HepG2 (cell line): ENCODE measurements at regions not wholly inside any gene's neighbourhood (a gene's known extent, or its start where the extent isn't known, plus 50 kb on each side); places are given as distances from the start of the nearest gene placed in this dataset.

Source experiments
- ATAC-seq: fragments of 200-7000 bp; cut with Tn5 transposase; 3 replicates; pipeline ENCODE4 v1.9.1; 2020; ENCODE audit warnings: mild to moderate bottlenecking, moderate library complexity
- BruUV-seq: library from RNA; stranded (reverse); fragments of 400-500 nt; replicated peaks from 2 replicates; lab custom pipeline; 2021; lab: Mats Ljungman, UMichigan
- CTCF ChIA-PET: fragments of 300-600 bp; formaldehyde crosslinking; extraction: SDS; loops from one replicate; lab custom pipeline; 2021; ENCODE audit warnings: low total read pairs, inconsistent platforms, low intra/inter-chr PET ratio; lab: Yijun Ruan, JAX
- POLR2A ChIA-PET: fragments of 350-600 bp; sonication (Branson Sonifier 250); formaldehyde crosslinking; loops from one replicate; lab custom pipeline; 2020; ENCODE audit warnings: antibody characterized with exemption, inconsistent platforms; lab: Yijun Ruan, JAX
- DNase-seq: peaks from one replicate; pipeline ENCODE4 v3.0.0-alpha.2; 2015; ENCODE audit warnings: low spot score
- FAIRE-seq: peaks from 3 replicates; lab custom pipeline; 2011; peaks lifted over from hg19 to GRCh38; lab: Jason Lieb, UNC
- H2AFZ ChIP-seq: one replicate; pipeline ENCODE4 v1.6.1; 2011; ENCODE audit warnings: low read length, inconsistent platforms
- H3K27ac ChIP-seq: fragments of 300-600 bp; 3 replicates; pipeline ENCODE4 v1.8.0; 2011; ENCODE audit warnings: mixed run types, mild to moderate bottlenecking, mixed read lengths, low read length, inconsistent platforms; ENCODE audit not compliant: insufficient read depth; ENCODE audit errors: extremely low read length
- H3K27me3 ChIP-seq, 2 experiments: fragments of 200-600 bp in 1 of 2; 2 replicates in 1 of 2; 3 replicates in 1 of 2; pipeline versions ENCODE4 v1.6.0 to v1.8.0; 2011; ENCODE audit warnings: low read length in 2 of 2, mild to moderate bottlenecking in 2 of 2, moderate library complexity in 2 of 2, inconsistent platforms in 1 of 2; ENCODE audit not compliant: insufficient read depth in 2 of 2, control insufficient read depth in 1 of 2
- H3K36me3 ChIP-seq, 2 experiments: fragments of 200-600 bp in 1 of 2; replicated peaks in 1 of 2; 2 replicates in 1 of 2; 3 replicates in 1 of 2; pipeline versions ENCODE4 v1.5.1 to v1.8.0; 2011; ENCODE audit warnings: low read length in 2 of 2, inconsistent platforms in 1 of 2; ENCODE audit not compliant: insufficient read depth in 2 of 2, control insufficient read depth in 1 of 2
- H3K4me1 ChIP-seq: 2 replicates; pipeline ENCODE4 v1.5.1; 2012; ENCODE audit warnings: low read length, inconsistent platforms; ENCODE audit not compliant: insufficient read depth
- H3K4me2 ChIP-seq: 2 replicates; pipeline ENCODE4 v1.6.0; 2011; ENCODE audit warnings: low read depth, low read length, inconsistent platforms
- H3K4me3 ChIP-seq, 3 experiments: fragments of 200-600 bp in 1 of 3; sonication (generic), shearing (Covaris generic) in 1 of 3; replicated peaks in 1 of 3; 2 replicates each; pipeline ENCODE4 v1.5.1; 2011 to 2016; ENCODE audit warnings: low read length in 3 of 3, inconsistent platforms in 2 of 3, low read depth in 2 of 3, mild to moderate bottlenecking in 2 of 3, control low read depth in 1 of 3, mixed read lengths in 1 of 3; ENCODE audit not compliant: insufficient read depth in 1 of 3
- H3K79me2 ChIP-seq: one replicate; pipeline ENCODE4 v1.6.1; 2011; ENCODE audit warnings: low read length, inconsistent platforms; ENCODE audit not compliant: insufficient read depth
- H3K9ac ChIP-seq: 2 replicates; pipeline ENCODE4 v1.6.0; 2011; ENCODE audit warnings: mild to moderate bottlenecking, low read depth, low read length, inconsistent platforms; ENCODE audit not compliant: insufficient read depth
- H3K9me3 ChIP-seq: 2 replicates; pipeline ENCODE4 v1.5.1; 2012; ENCODE audit warnings: mild to moderate bottlenecking, low read length
- H4K20me1 ChIP-seq: 2 replicates; pipeline ENCODE4 v1.6.0; 2011; ENCODE audit warnings: inconsistent platforms, mild to moderate bottlenecking, low read length, moderate library complexity; ENCODE audit not compliant: insufficient read depth
- EHMT2 ChIP-seq: fragments of 200-600 bp; sonication (generic); IDR thresholded peaks from 2 replicates; pipeline ENCODE4 v1.7.0; 2017; ENCODE audit warnings: antibody characterized with exemption, low read depth, low read length, borderline replicate concordance
- HIVEP1 ChIP-seq: sonication (generic); formaldehyde crosslinking; IDR thresholded peaks from 2 replicates; pipeline ENCODE4 v1.4.0; 2020; ENCODE audit warnings: mild to moderate bottlenecking, missing genetic modification reagents
- IKZF1 ChIP-seq: fragments of 450-650 bp; IDR thresholded peaks from 2 replicates; pipeline ENCODE4 v1.7.1; 2016
- POGZ ChIP-seq: sonication (generic); formaldehyde crosslinking; IDR thresholded peaks from 2 replicates; pipeline ENCODE4 v1.4.0; 2020; ENCODE audit warnings: mild to moderate bottlenecking, missing genetic modification reagents
- ZFX ChIP-seq: sonication (generic); formaldehyde crosslinking; IDR thresholded peaks from 2 replicates; pipeline ENCODE4 v1.4.0; 2020; ENCODE audit warnings: mild to moderate bottlenecking, low read depth, missing genetic modification reagents, moderate library complexity
- ZNF101 ChIP-seq: sonication (generic); formaldehyde crosslinking; IDR thresholded peaks from 2 replicates; pipeline ENCODE4 v1.4.0; 2020; ENCODE audit warnings: mild to moderate bottlenecking, low read depth, missing genetic modification reagents, borderline replicate concordance
- ZNF329 ChIP-seq: sonication (generic); formaldehyde crosslinking; IDR thresholded peaks from 2 replicates; pipeline ENCODE4 v1.9.0; 2021; ENCODE audit warnings: low read depth, mild to moderate bottlenecking, missing genetic modification reagents
- ZNF564 ChIP-seq: sonication (generic); formaldehyde crosslinking; IDR thresholded peaks from 2 replicates; pipeline ENCODE4 v1.8.1; 2023; ENCODE audit warnings: mild to moderate bottlenecking, missing genetic modification reagents
- ZNF850 ChIP-seq: sonication (generic); formaldehyde crosslinking; conservative IDR thresholded peaks from 2 replicates; pipeline ENCODE4 v1.9.0; 2021; ENCODE audit warnings: mild to moderate bottlenecking, missing genetic modification reagents
- WGBS: methylation state at CpG from one replicate; pipeline ENCODE4 v1.1.6; 2017; ENCODE audit warnings: low lambda C conversion rate; 5-methylcytosine and 5-hydroxymethylcytosine counted together
- in situ Hi-C: cut with HindIII; loops from 2 replicates; pipeline ENCODE4 v1.10.0; 2017; ENCODE audit warnings: low pct_unique_long_range_greater_than_20kb; ENCODE audit not compliant: extremely low pct_ligation_motif_present
- intact Hi-C: fragments of 100-400 bp; cut with micrococcal nuclease; formaldehyde crosslinking; loops from one replicate; pipeline ENCODE4 v1.10.0; 2022; ENCODE audit not compliant: unreplicated experiment

GRCh38 chr1:94646141-94646643, 104.6 kb upstream of the F3 start:
- intact Hi-C loops = no loop called here
- H3K9ac ChIP-seq = no peak overlapping the region
- no peak overlapping the region for H3K27ac ChIP-seq
- DNase-seq (no peak), FAIRE-seq (no peak), ATAC-seq (no peak)
- in situ Hi-C loops = no loop called here
- ChIA-PET CTCF (no interaction called here), POLR2A (no interaction called here)
- H3K27me3 ChIP-seq = no peaks in the 10 kb centered on the region
- TF ChIP-seq ZNF101 (CRISPR knock-in tag) = no peak
- no TSS peak for BruUV-seq
- H3K4me1 ChIP-seq = no peaks in the 10 kb centered on the region
- no peaks in the 10 kb centered on the region for H3K36me3 ChIP-seq
- no peaks in the 10 kb centered on the region for H3K79me2 ChIP-seq
- H3K9me3 ChIP-seq = no peaks in the 10 kb centered on the region
- H3K4me3 ChIP-seq = no peak overlapping the region
- no peak overlapping the region for H3K4me2 ChIP-seq
- 66% methylated on average over 4 of the region's 4 CpGs for WGBS
- no peaks in the 10 kb centered on the region for H4K20me1 ChIP-seq
- H2AFZ ChIP-seq = no peak overlapping the region

- Histone ChIP-seq H3K27me3 (no peaks in the 10 kb centered on the region), H3K4me3 (no peak overlapping the region), H2AFZ (no peak overlapping the region), H3K4me1 (no peaks in the 10 kb centered on the region), H3K27ac (no peak overlapping the region), H3K4me2 (no peak overlapping the region), H3K9me3 (no peaks in the 10 kb centered on the region), H3K9ac (no peak overlapping the region), H3K36me3 (no peaks in the 10 kb centered on the region), H3K79me2 (no peaks in the 10 kb centered on the region), H4K20me1 (no peaks in the 10 kb centered on the region)
- in situ Hi-C loops = no loop called here
- 61% methylated on average over 5 of the region's 5 CpGs for WGBS
- TF ChIP-seq EHMT2 (no peak), IKZF1 (no peak), ZNF850 (no peak), ZNF329 (CRISPR knock-in tag) (no peak), ZFX (no peak), ZNF564 (no peak), HIVEP1 (no peak), POGZ (no peak)
- ATAC-seq (no peak), DNase-seq (no peak), FAIRE-seq (no peak)
- BruUV-seq = no TSS peak
- POLR2A ChIA-PET = no interaction called here
- CTCF ChIA-PET = no interaction called here
- intact Hi-C loops = no loop called here
These were observed 102.8 kb upstream of the F3 start for GRCh38 chr1:94644352-94644751.
